GM21737 (cell line): ENCODE measurements at regions not wholly inside any gene's neighbourhood (a gene's known extent, or its start where the extent isn't known, plus 50 kb on each side); places are given as distances from the start of the nearest gene placed in this dataset.

Experiments
- ATAC-seq: cut with Tn5 transposase; IDR thresholded peaks from one replicate; pipeline ENCODE4 v1.9.1; 2021; ENCODE audit warnings: mild to moderate bottlenecking, moderate library complexity; ENCODE audit not compliant: unreplicated experiment

GRCh38 chr4:157978680-157979361, 194.0 kb downstream of the GASK1B start:
- peak; percentile 69 for ATAC-seq

- ATAC-seq = no peak
These were observed 195.7 kb downstream of the GASK1B start for GRCh38 chr4:157977086-157977485.

- ATAC-seq = no peak
These were observed 199.5 kb downstream of the GASK1B start for GRCh38 chr4:157973297-157973696.

GRCh38 chr4:157964463-157964862, 208.4 kb downstream of the GASK1B start:
- ATAC-seq = no peak

GRCh38 chr4:157961229-157961990, 211.4 kb downstream of the GASK1B start:
- ATAC-seq = no peak

GRCh38 chr4:157957905-157958304, 214.9 kb downstream of the GASK1B start:
- ATAC-seq = no peak

GRCh38 chr4:157942017-157942416, 230.8 kb downstream of the GASK1B start:
- no peak for ATAC-seq

GRCh38 chr4:157934151-157934550, 238.7 kb downstream of the GASK1B start:
- no peak for ATAC-seq

- ATAC-seq = no peak
These were observed 239.9 kb downstream of the GASK1B start for GRCh38 chr4:157932936-157933335.

- ATAC-seq = no peak
These were observed 243.3 kb downstream of the GASK1B start for GRCh38 chr4:157929486-157929885.

GRCh38 chr4:157918036-157918832, 254.6 kb downstream of the GASK1B start:
- ATAC-seq = no peak

GRCh38 chr4:157912212-157912611, 260.6 kb downstream of the GASK1B start:
- ATAC-seq = no peak

GRCh38 chr4:157911662-157912061, 261.2 kb downstream of the GASK1B start:
- ATAC-seq = no peak

GRCh38 chr4:157908691-157909090, 264.1 kb downstream of the GASK1B start:
- ATAC-seq = no peak

- ATAC-seq = no peak
These were observed 264.8 kb downstream of the GASK1B start for GRCh38 chr4:157908031-157908430.

GRCh38 chr4:157907226-157907946, 265.4 kb downstream of the GASK1B start:
- no peak for ATAC-seq

- ATAC-seq = no peak
These were observed 273.8 kb downstream of the GASK1B start for GRCh38 chr4:157898836-157899605.

- ATAC-seq = no peak
These were observed 274.9 kb downstream of the GASK1B start for GRCh38 chr4:157897855-157898370.

- no peak for ATAC-seq
These were observed 276.1 kb downstream of the GASK1B start for GRCh38 chr4:157896726-157897125.

GRCh38 chr4:157895205-157895604, 277.6 kb downstream of the GASK1B start:
- ATAC-seq = no peak
